HFFc6 (cell line): ENCODE measurements at regions not wholly inside any gene's neighbourhood (a gene's known extent, or its start where the extent isn't known, plus 50 kb on each side); places are given as distances from the start of the nearest gene placed in this dataset.
"Not testable (repeated sequence)": the region's sequence is repeated elsewhere in the genome, so short reads cannot be mapped to it uniquely, and the experiment has no call there.

ENCODE experiments used
- DNase-seq: peaks from one replicate; pipeline ENCODE4 v3.0.0-alpha.2; 2018
- H3K27ac Mint-ChIP-seq: 2 replicates; pipeline ENCODE4 v1.8.0; 2020; ENCODE audit warnings: mild to moderate bottlenecking, mixed read lengths
- H3K27me3 Mint-ChIP-seq: 2 replicates; pipeline ENCODE4 v1.8.0; 2021; ENCODE audit warnings: mild to moderate bottlenecking, moderate library complexity, mixed read lengths; ENCODE audit not compliant: insufficient read depth
- H3K36me3 Mint-ChIP-seq: 2 replicates; pipeline ENCODE4 v1.8.0; 2021; ENCODE audit warnings: low read depth, mixed read lengths
- H3K4me1 Mint-ChIP-seq: 2 replicates; pipeline ENCODE4 v1.8.0; 2020; ENCODE audit warnings: low read depth, mixed read lengths
- H3K4me3 Mint-ChIP-seq: 2 replicates; pipeline ENCODE4 v1.8.0; 2020; ENCODE audit warnings: mild to moderate bottlenecking, moderate library complexity, mixed read lengths
- H3K9me3 Mint-ChIP-seq: 2 replicates; pipeline ENCODE4 v1.8.0; 2020; ENCODE audit warnings: mild to moderate bottlenecking, mixed read lengths
- CTCF ChIP-seq: fragments of 200-600 bp; sonication (generic); IDR thresholded peaks from 2 replicates; pipeline ENCODE4 v1.5.0; 2021; ENCODE audit warnings: antibody characterized with exemption, mild to moderate bottlenecking

- no peak for TF ChIP-seq CTCF
- H3K4me1 Mint-ChIP-seq: no peaks in the 10 kb centered on the region
- DNase-seq: no peak
Observed at GRCh38 chr3:6022621-6023020, 835.1 kb downstream of the EDEM1 start.

GRCh38 chr3:6025032-6025431 lies 835.9 kb upstream of the GRM7 start:
- Mint-ChIP-seq H3K27ac (no peak overlapping the region), H3K27me3 (no peaks in the 10 kb centered on the region), H3K36me3 (no peaks in the 10 kb centered on the region), H3K9me3 (peaks cover 37% of the 10 kb centered on the region), H3K4me3 (no peak overlapping the region), H3K4me1 (no peaks in the 10 kb centered on the region)
- DNase-seq: no peak
- no peak for TF ChIP-seq CTCF

More at GRCh38 chr3:6022621-6023020, 835.1 kb downstream of the EDEM1 start:
- H3K4me3 Mint-ChIP-seq: no peak overlapping the region
- no peak overlapping the region for H3K27ac Mint-ChIP-seq
- H3K36me3 Mint-ChIP-seq: no peaks in the 10 kb centered on the region
- H3K9me3 Mint-ChIP-seq: peaks cover 48% of the 10 kb centered on the region
- H3K27me3 Mint-ChIP-seq: no peaks in the 10 kb centered on the region

- H3K4me3 Mint-ChIP-seq, H3K27ac Mint-ChIP-seq: not testable (repeated sequence)
- peaks cover 61% of the 10 kb centered on the region for H3K9me3 Mint-ChIP-seq
Observed at GRCh38 chr3:6030648-6031047, 830.3 kb upstream of the GRM7 start.

GRCh38 chr3:6035626-6036025 lies 825.3 kb upstream of the GRM7 start:
- no peak for DNase-seq
- peaks cover 11% of the 10 kb centered on the region for H3K36me3 Mint-ChIP-seq
- peaks cover 62% of the 10 kb centered on the region for H3K9me3 Mint-ChIP-seq
- no peak overlapping the region for H3K4me3 Mint-ChIP-seq
- peaks cover 2% of the 10 kb centered on the region; the same call in 1 of the 2 replicates for H3K27me3 Mint-ChIP-seq
- TF ChIP-seq CTCF: no peak
- H3K4me1 Mint-ChIP-seq: no peaks in the 10 kb centered on the region
- H3K27ac Mint-ChIP-seq: no peak overlapping the region

More at GRCh38 chr3:6030648-6031047, 830.3 kb upstream of the GRM7 start:
- H3K27me3 Mint-ChIP-seq, H3K4me1 Mint-ChIP-seq, H3K36me3 Mint-ChIP-seq, DNase-seq: not testable (repeated sequence)

- no peaks in the 10 kb centered on the region for H3K4me1 Mint-ChIP-seq
Observed at GRCh38 chr3:6039971-6040370, 820.9 kb upstream of the GRM7 start.

GRCh38 chr3:6041894-6042293 lies 819.0 kb upstream of the GRM7 start:
- peaks cover 58% of the 10 kb centered on the region for H3K9me3 Mint-ChIP-seq
- H3K36me3 Mint-ChIP-seq: peaks cover 6% of the 10 kb centered on the region
- no peak overlapping the region for H3K4me3 Mint-ChIP-seq
- no peaks in the 10 kb centered on the region for H3K4me1 Mint-ChIP-seq
- H3K27ac Mint-ChIP-seq: no peak overlapping the region
- peaks cover 3% of the 10 kb centered on the region; the same call in 1 of the 2 replicates for H3K27me3 Mint-ChIP-seq
- no peak for TF ChIP-seq CTCF
- no peak for DNase-seq

More at GRCh38 chr3:6039971-6040370, 820.9 kb upstream of the GRM7 start:
- no peak overlapping the region for H3K4me3 Mint-ChIP-seq
- H3K27ac Mint-ChIP-seq: no peak overlapping the region
- H3K36me3 Mint-ChIP-seq: peaks cover 6% of the 10 kb centered on the region; the same call in 1 of the 2 replicates
- H3K27me3 Mint-ChIP-seq: peaks cover 2% of the 10 kb centered on the region; the same call in 1 of the 2 replicates
- peaks cover 56% of the 10 kb centered on the region for H3K9me3 Mint-ChIP-seq
- no peak for TF ChIP-seq CTCF
- no peak for DNase-seq
